HG03342 (cell line): ENCODE measurements at regions not wholly inside any gene's neighbourhood (a gene's known extent, or its start where the extent isn't known, plus 50 kb on each side); places are given as distances from the start of the nearest gene placed in this dataset.

ENCODE experiments used
- ATAC-seq: cut with Tn5 transposase; IDR thresholded peaks from one replicate; pipeline ENCODE4 v1.9.1; 2021; ENCODE audit warnings: mild to moderate bottlenecking, moderate library complexity; ENCODE audit not compliant: unreplicated experiment

DNA sequence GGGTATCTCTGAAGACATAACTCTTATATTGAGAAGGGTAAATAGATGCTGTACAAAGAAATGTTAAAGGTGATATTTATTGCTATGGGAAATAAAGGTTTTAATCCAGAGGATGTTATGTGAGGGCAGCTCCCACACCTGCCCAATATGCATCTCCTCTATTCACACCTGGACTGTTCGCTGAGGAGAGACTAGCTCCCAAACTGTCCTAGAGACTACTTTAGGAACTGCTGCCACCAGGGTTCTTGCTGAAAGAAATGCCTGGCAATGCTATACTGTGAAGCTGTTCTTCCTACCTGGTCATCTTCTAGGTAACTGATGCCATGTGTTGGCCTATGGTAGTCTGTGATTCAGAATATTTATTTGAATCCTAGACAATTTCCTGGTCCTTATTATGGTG, 1421.5 kb upstream of the SPRY2 start:
- ATAC-seq: no peak

DNA sequence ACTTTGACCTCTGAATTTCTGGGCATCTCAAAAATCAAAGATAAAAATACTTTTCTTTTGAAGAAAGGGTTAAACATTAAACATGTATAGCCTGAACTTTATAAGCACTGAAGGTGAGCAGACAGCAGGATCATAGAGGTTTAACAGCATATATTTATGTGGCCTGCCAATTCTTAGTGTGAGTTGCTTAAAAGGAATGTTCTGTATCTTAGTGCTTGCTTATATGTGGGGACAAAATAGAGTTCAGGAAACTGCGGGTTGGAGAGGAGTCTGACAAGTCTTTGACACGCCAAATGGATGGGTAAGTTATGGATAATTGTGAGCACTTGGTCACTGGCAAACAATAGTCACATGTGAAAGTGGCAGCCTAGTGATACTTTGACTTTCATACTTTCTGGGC, 1419.4 kb upstream of the SPRY2 start:
- no peak for ATAC-seq

DNA sequence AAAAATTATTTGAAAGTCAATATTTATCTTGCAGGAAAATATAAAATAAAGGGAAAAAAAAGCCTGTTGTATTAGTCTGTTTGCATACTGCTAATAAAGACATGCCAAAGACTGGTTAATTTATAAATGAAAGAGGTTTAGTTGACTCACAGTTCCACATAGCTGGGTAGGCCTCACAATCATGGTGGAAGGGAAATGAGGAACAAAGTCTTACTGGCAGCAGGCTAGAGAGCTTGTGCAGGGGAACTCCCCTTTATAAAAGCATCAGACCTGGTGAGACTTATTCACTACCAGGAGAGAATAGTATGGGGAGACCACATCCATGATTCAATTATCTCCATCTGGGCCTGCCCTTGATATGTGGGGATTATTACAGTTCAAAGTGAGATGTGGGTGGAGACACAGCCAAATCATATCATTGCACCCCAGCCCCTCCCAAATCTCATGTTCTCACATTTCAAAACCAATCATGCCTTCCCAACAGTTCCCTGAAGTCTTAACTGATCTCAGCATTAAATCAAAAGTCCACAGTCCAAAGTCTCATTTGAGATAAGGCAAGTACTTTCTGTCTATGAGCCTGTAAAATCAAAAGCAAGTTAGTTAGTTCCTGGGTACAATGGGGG, 1416.5 kb upstream of the SPRY2 start:
- ATAC-seq: no peak

DNA sequence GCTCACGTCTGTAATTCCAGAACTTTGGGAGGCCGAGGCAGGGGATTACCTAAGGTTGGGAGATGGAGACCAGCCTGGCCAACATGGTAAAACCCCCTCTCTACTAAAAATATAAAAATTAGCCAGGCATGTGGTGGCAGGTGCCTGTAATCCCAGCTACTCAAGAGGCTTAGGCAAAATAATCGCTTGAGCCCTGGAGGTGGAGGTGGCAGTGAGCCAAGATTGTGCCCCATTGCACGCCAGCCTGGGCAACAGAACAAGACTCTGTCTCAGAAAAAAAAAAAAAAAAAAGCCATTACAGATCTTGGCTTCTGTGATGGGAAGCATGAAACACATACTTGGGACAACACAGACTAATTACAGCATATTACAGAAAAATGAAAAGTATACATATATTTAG, 1404.5 kb upstream of the SPRY2 start:
- no peak for ATAC-seq

DNA sequence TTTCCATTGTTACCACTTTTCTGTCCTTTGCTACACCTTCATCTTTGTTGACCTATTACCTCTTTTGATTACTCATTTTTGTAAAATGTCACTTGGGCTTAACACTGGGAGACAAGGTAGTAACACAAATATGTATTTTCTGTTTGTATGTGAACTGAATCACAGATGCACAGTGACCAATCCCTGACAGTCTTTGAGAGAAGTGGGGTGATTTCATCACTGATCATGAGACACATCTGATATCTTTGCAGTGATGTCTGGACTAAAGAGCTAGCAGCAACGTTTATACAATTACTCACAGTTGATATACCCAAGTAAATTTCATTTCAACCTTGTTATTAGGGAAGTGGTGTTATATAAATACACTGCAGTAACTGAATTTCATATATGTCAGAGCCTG, 1397.4 kb upstream of the SPRY2 start:
- ATAC-seq: no peak

DNA sequence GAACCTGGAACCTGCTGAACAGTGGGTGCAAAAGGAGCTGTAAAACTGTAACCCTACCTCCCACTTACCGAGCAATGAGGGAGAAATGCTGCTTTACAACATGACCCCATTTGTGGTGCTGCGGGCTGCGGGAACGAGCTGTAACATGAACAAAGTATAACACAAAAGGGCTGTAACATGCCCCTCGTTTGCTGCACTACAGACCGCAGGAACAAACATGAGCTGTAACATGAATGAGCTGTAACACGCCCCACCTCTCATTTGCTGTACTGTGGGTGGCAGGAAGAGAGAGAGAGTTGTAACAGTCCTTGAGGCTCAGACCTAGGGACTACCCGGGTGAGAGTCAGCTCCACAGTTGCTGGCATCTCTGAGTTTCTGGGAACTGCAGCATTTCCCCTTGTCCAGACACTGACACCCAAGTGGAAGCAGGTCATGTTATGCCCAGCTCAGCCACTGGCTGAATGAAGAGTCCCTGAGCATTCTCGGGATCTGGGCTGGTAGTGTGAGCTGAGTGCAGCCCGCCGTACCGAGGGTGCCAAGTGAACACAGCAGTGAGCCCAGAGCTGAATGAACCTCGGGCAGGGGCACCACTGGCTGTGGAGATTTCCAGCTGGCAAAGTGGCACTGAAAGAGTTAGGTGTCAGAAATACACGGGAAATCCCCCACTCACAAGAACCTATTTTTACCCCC, 1385.3 kb upstream of the SPRY2 start:
- no peak for ATAC-seq

DNA sequence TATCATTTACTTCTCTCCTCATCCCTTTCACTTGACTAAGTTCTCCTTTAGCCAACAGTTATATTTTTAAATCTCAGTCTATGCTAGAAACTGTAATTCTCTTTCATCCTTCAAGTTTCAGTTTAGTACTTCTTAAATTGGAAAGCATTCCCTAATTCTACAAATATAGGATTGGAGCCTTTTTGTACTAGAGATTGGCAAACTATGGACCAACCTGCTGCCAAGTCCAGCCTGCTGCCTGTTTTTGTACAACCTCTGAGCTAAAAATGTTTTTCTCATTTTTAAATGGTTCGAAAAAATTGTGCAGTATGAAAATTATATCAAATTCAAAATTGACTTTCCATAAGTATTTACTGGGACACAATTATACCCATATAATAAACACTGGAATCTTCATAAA, 1381.5 kb upstream of the SPRY2 start:
- no peak for ATAC-seq

DNA sequence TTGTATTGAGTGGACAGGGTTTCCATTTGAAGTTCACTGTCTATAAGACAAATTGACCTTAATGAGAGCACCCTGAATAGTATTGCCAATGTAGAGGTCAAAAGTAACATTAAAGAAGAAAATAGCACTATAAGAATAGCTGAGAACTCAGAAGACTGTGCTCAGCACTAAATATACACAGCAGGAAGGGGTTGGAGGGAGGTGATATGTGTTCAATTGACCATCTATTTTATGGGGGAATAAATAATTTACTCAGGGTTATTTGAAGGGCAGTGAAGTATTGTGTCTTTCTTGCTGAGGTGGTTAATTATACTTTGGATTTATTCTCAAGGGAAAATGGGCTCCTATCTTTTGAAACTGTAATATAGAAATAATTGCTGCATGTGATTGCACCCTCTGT, 1380.5 kb upstream of the SPRY2 start:
- ATAC-seq: no peak

DNA sequence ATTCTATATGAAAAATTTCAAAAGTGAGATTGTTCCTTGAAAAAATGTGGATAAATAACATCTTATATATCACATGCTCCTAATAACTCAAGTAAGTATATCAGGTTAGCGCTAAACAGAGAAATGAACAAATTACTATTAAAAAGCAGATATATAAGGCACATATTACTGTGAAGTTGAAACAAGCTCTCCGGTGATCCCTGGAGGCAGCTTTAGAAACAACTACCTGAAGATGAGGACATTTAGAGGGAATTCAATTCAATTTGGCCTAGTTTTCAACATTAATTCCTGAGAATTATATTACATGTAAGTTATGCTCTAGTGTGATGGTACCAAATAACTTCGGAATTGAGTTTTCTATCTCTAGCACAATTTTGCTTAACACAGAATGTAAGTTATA, 1373.6 kb upstream of the SPRY2 start:
- ATAC-seq: no peak

DNA sequence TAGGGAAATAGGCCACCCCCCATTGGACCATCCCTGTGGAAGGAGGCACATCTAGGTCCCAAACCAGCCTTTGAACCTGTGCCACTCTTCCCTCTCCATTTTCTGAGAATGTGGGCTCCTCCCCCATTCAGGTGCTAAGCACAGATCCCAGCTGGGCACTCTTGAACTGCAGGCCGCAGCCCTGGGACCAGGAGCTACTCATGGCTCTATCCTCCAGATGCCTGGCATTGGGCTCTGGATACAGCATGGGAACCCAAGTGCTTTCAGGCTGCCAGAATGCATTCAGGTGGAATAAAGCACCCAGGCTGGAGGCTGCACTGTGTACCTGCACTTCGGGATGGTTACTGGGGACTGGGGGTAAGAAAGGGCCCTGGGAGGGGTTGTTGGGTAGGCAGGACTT, 1372.3 kb upstream of the SPRY2 start:
- no peak for ATAC-seq

DNA sequence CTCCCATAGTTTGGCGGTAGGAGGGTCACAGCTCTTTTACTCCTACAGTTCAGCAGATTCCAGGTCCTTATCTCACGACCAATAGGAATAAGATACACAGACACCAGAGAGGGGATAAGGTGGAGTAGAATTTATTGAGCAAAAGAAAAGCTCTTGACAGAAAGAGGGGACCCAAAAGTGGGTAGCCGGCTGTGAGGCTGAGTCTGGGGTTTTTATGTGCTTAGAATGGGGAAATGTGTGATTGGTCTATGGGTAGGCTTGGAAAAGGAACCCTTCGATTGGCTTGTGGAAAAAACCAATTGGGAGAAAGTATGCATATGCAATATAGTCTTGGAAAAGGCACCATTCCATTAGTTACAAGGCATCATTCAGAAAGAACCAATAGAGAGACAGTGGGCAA, 1356.9 kb upstream of the SPRY2 start:
- ATAC-seq: no peak

DNA sequence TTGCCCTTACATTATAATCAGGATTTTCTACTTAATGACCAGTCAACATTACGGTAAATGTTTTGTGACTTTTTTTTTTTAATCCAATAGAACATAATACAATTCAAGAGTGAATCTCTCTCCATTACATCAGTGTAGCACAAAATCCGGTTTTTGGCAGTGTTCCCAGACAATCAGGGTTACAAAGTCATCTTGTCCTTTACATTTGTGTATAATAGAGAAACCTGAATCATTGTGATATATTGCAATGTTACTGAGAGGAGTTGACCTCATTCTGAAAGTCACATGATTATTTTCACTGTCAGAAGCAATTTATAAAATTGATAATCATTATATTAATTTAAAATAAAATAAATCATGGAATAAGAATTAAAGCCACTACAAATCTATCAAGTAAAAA, 1346.0 kb upstream of the SPRY2 start:
- no peak for ATAC-seq

DNA sequence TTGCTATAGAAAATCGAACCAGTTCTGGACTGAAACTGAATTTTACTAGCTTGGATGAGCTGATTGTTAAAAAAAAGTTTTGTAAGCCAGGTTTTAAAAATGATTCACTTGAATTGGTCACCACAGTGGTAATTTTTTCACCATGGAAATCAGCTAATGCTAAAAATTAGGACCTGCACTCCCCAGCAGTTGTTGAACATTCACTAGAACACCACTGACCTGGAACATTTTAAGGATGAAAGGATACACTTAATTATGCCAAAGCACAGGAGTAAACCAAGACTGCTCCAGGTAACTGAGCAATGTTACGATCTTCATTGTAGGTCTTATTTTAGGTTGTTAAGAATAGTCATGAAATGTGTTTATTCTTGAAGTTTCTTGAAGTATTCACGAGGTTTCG, 1342.6 kb upstream of the SPRY2 start:
- no peak for ATAC-seq

DNA sequence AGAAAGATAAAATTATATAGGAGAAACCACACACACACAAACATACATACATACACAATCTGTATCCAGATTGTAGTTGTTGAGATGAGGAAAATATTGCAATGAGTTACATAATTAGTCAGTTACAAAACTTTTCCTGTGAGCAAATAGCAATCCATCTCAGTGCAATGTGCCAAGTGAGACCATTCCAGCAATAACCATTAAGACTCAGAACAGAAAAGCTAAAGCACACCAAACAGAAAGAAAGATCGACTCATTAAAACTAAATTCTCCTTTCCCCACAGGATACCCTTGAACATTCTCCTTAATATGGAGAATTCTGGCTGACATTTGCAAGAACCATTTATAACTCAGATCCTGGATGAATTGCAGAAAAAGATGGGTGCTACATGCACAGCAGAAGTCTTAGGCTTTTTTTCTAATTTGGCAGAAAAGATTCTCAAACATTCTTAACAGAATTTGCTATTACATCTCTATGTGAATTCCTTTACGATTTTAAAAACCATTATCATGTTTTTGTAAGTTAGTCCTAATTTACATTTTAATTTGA, 1341.2 kb upstream of the SPRY2 start:
- ATAC-seq: no peak

DNA sequence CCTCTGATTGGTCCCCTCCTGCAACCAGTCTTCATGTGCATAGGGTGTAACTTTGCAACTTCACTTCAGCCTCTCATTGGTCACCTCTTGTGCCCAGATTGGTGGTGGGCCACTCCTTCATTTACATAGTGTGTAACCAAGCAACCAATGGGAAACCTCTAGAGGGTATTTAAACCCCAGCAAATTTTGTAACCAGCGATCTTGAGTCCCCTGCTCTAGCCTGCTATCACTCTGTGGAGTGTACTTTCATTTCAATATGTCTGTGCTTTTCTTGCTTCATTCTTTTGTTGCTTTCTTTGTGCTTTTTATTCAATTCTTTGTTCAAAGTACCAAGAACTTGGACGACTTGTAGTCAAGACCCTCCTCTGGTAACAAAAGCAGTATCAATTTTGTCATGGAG, 1336.9 kb upstream of the SPRY2 start:
- ATAC-seq: no peak

DNA sequence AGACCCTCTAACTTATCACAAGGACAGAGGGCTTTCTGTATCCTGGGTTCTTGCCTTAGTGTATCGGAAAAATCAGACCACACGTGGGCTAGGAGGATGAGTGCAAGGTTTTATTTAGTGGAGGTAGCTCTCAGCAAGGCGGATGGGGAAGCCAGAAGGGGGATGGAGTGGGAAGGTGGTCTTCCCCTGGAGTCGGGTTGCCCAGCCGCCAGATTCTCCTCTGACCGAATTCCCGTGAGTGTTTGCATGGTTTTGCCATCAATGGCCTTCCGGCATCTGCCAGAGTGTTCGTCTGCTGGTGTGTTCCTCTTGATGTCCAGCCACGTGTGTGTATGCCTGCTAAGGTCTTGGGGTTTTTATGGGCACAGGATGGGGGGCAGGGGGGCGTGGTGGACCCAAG, 1335.1 kb upstream of the SPRY2 start:
- no peak for ATAC-seq

DNA sequence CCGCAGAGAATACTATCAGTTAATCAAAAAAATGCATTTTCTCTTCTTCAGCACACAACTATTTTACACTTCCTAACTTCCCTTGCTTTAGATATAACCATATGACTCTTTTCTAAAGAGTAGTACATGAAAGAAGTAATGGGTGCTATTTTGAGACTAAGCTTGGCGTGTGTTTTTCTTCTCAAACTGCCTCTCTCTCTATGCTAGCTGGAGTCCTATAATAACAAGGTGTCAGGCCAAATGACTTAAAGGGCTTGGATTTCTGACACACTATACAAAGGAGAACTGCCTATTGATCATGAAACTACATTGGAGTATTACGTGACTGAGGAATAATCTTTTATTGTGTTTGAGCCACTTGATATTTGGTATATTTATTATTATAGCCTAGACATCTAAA, 1330.1 kb upstream of the SPRY2 start:
- no peak for ATAC-seq

DNA sequence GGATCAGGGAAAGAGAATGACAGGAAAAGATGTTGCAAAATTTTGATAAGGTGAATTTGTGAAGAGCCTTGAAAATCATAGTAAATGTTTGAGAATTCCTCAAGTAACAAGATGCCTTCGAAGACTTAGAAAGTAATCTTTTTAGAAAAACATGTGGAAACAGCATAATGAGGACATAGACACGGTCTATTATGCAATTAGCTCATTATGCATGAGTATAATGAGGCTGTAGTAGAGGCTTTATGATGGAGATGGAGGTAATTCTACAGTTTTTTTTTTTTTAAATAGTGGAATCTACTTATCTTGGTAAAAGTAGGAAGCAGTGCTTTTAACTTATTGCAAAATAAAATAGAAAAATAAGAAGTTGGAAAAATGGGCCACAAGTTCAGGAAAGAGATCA, 1329.1 kb upstream of the SPRY2 start:
- ATAC-seq: no peak

DNA sequence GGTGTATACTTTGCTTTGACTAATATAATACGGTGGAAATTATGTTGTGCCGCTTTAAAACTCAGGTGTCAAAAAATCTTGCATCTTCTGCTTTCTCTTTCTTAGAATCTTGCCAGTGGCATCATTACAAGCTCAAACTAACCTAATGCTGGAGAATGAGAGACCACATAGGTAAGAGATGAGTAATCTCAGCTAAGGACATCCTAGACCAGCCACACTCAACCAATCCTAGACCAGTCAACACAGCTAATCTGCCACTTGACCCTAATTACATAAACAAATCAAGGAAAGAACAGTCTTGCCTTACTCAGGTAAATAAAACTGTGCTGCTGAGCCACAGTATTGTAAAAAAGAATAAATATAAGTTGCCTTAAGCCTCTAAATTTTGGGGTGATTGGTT, 1323.9 kb upstream of the SPRY2 start:
- no peak for ATAC-seq

DNA sequence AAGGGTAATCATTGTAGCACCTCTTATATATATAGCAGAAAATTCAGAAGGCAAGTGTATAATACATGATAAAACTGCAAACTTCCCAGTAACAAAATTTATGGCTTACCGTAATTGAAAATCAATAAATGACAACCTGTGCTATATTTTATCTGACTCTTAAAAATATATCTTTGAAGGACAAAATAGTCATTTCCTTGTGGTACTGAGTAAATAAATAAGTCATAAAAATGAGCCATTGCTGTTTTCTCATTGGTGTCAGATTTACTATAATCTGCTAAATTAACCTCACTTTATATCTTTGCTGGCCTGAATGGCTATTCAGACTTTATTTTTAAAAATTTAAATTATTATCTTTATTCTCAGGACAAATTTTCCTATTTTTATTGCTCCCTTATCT, 1319.1 kb upstream of the SPRY2 start:
- no peak for ATAC-seq

DNA sequence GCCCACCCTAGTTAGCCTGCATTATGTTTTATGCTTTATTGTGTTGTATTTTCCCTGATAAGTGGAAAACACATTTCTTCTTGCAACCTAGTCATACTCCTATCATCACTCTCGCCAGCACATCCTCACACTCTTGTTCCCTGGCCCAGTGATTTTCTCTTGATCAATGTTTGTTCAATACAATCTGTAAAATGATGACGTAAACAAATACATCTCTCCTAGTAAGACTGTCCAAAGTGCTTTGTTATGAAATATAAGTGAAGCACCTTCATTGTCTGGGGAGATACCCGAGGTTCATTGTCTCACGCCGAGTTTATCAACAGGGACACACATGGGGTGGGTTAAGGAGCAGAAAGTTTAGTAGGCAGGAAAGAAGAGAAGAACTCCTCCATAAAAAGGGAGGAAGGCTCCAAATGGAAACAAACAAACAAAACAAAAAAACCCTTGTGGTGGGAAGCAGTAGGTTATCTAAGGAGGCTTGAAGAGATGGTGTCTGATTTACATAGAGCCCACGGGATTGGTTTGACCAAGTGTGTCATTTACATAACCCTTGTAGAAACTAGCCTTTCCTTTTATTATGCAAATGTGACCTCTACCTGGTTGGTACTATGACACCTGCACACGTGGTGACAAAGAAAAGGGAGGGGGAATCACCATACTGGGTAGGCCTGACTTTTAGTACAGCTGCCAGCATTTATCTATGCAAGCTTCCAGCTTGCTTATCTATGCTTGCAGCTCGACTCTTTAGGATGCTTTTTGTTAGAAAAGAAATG, 1317.9 kb upstream of the SPRY2 start:
- ATAC-seq: no peak

DNA sequence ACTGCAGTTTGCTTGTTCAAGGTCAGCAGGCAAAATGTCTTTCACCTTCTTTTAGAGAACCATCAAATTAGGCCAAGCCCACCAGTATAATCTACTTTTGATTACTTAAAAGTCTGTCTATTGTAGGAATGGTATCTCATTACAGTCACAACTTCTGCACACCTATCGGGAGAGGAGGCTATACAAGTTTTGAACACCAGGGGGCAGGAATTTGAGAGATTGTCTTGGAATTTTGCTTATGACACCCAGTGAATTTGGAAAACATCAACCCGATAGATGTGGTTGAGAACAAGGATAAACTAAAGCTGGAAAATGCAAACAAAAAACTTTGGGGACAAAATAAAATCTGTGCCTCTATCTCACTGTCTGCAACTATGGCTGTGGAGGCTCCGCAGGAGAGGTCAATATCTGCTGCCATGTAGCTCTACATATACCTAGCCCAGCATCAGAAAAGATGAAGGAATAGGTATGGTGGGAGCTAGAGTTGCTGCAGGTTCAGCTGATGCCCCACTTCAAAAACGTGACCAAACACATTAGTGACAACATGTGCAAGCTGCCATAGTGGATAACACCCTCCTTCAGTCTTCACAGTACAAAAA, 1299.2 kb upstream of the SPRY2 start:
- ATAC-seq: no peak
